SK-N-SH (cell line): ENCODE measurements at regions not wholly inside any gene's neighbourhood (a gene's known extent, or its start where the extent isn't known, plus 50 kb on each side); places are given as distances from the start of the nearest gene placed in this dataset.

ENCODE experiments used
- CTCF ChIA-PET: fragments of 300-600, 350-600 bp; formaldehyde crosslinking; extraction: SDS; loops from one replicate; lab custom pipeline; 2021; lab: Yijun Ruan, JAX
- POLR2A ChIA-PET: fragments of 350-600 bp; sonication (Branson Sonifier 250); formaldehyde crosslinking; extraction: SDS; loops from one replicate; lab custom pipeline; 2020; ENCODE audit warnings: antibody characterized with exemption, inconsistent platforms; lab: Yijun Ruan, JAX
- DNase-seq: peaks from one replicate; pipeline ENCODE4 v3.0.0; 2012
- H2AFZ ChIP-seq: fragments of 200-600 bp; sonication (generic); 2 replicates; pipeline ENCODE4 v1.8.1; 2016; ENCODE audit warnings: antibody characterized with exemption, mild to moderate bottlenecking, low read depth
- H3F3A ChIP-seq: fragments of 200-600 bp; sonication (generic); replicated peaks from 2 replicates; pipeline ENCODE3; 2016; ENCODE audit warnings: antibody characterized with exemption, mild to moderate bottlenecking; ENCODE audit not compliant: insufficient read depth
- H3K27ac ChIP-seq, 2 experiments: fragments of 200-500 bp in 1 of 2; fragments of 200-600 bp in 1 of 2; sonication (Bioruptor generic) in 1 of 2; sonication (generic), shearing (Covaris generic) in 1 of 2; 2 replicates each; pipeline versions ENCODE4 v1.5.1 to v1.6.1; 2014 to 2016; ENCODE audit warnings: low read depth in 2 of 2, inconsistent platforms in 1 of 2, low read length in 1 of 2, mild to moderate bottlenecking in 1 of 2, mixed read lengths in 1 of 2
- H3K27me3 ChIP-seq: fragments of 200-600 bp; sonication (generic), shearing (Covaris generic); 2 replicates; pipeline ENCODE4 v1.6.1; 2016; ENCODE audit warnings: mixed run types; ENCODE audit not compliant: insufficient read depth
- H3K36me3 ChIP-seq, 2 experiments: fragments of 200-500 bp in 1 of 2; fragments of 200-600 bp in 1 of 2; sonication (Bioruptor generic) in 1 of 2; sonication (generic) in 1 of 2; replicated peaks in 1 of 2; 2 replicates each; pipeline versions ENCODE3 to v1.5.1; 2014 to 2016; ENCODE audit warnings: low read length in 1 of 2, mild to moderate bottlenecking in 1 of 2; ENCODE audit not compliant: insufficient read depth in 2 of 2, control insufficient read depth in 1 of 2
- H3K4me1 ChIP-seq, 2 experiments: fragments of 200-500 bp in 1 of 2; fragments of 200-600 bp in 1 of 2; sonication (Bioruptor generic) in 1 of 2; sonication (generic), shearing (Covaris generic) in 1 of 2; 2 replicates each; pipeline versions ENCODE4 v1.5.1 to v1.6.1; 2014 to 2016; ENCODE audit warnings: low read depth in 1 of 2, low read length in 1 of 2, mixed run types in 1 of 2; ENCODE audit not compliant: insufficient read depth in 2 of 2, control insufficient read depth in 1 of 2
- H3K4me2 ChIP-seq: fragments of 200-600 bp; sonication (generic), shearing (Covaris generic); 2 replicates; pipeline ENCODE4 v1.6.1; 2017; ENCODE audit warnings: mixed run types
- H3K4me3 ChIP-seq, 2 experiments: fragments of 200-500 bp in 1 of 2; fragments of 200-600 bp in 1 of 2; sonication (Bioruptor generic) in 1 of 2; sonication (generic), shearing (Covaris generic) in 1 of 2; 2 replicates each; pipeline versions ENCODE4 v1.5.1 to v1.8.1; 2014 to 2016; ENCODE audit warnings: low read depth in 2 of 2, inconsistent platforms in 1 of 2, low read length in 1 of 2, mild to moderate bottlenecking in 1 of 2, mixed read lengths in 1 of 2, moderate library complexity in 1 of 2
- H3K79me2 ChIP-seq: fragments of 200-600 bp; sonication (generic); 2 replicates; pipeline ENCODE4 v1.8.1; 2017; ENCODE audit warnings: mild to moderate bottlenecking; ENCODE audit not compliant: insufficient read depth
- H3K9ac ChIP-seq: fragments of 200-600 bp; sonication (generic); 2 replicates; pipeline ENCODE4 v1.6.1; 2017; ENCODE audit warnings: mixed run types
- H3K9me2 ChIP-seq: fragments of 200-600 bp; sonication (generic); 2 replicates; pipeline ENCODE4 v1.6.1; 2017; ENCODE audit warnings: mixed run types
- H3K9me3 ChIP-seq: fragments of 200-600 bp; sonication (generic); 2 replicates; pipeline ENCODE4 v1.6.1; 2017; ENCODE audit warnings: mixed run types, mild to moderate bottlenecking, moderate library complexity
- H4K20me1 ChIP-seq: fragments of 200-600 bp; sonication (generic); 2 replicates; pipeline ENCODE4 v1.6.1; 2017; ENCODE audit warnings: mild to moderate bottlenecking, mixed run types; ENCODE audit not compliant: insufficient read depth
- CHD2 ChIP-seq: fragments of 150-350 bp; IDR thresholded peaks from 2 replicates; pipeline ENCODE4 v1.6.1; 2018; ENCODE audit warnings: low read length; ENCODE audit not compliant: partially characterized antibody
- CTCF ChIP-seq: fragments of 200-600 bp; sonication (generic); IDR thresholded peaks from 2 replicates; pipeline ENCODE4 v1.6.1; 2017; ENCODE audit warnings: antibody characterized with exemption, mild to moderate bottlenecking, moderate library complexity
- ELF1 ChIP-seq: IDR thresholded peaks from 2 replicates; pipeline ENCODE4 v1.4.0; 2012
- EZH2phosphoT487 ChIP-seq: fragments of 200-600 bp; sonication (generic); IDR thresholded peaks from 2 replicates; pipeline ENCODE4 v1.6.1; 2017; ENCODE audit warnings: low read depth, mixed run types, mild to moderate bottlenecking, antibody characterized with exemption, moderate library complexity, borderline replicate concordance
- GABPA ChIP-seq: IDR thresholded peaks from 2 replicates; pipeline ENCODE4 v1.4.0; 2012; ENCODE audit warnings: low read depth, mild to moderate bottlenecking
- IRF3 ChIP-seq: fragments of 150-350 bp; IDR thresholded peaks from 2 replicates; pipeline ENCODE4 v1.6.1; 2016; ENCODE audit warnings: mild to moderate bottlenecking, low read depth, low read length
- JUND ChIP-seq: IDR thresholded peaks from 2 replicates; pipeline ENCODE4 v1.4.0; 2012
- MXI1 ChIP-seq: IDR thresholded peaks from 2 replicates; pipeline ENCODE4 v1.6.1; 2012; ENCODE audit warnings: mild to moderate bottlenecking, low read depth, low read length, improper control_type of control experiment
- PBX3 ChIP-seq: IDR thresholded peaks from 2 replicates; pipeline ENCODE4; 2012
- REST ChIP-seq: IDR thresholded peaks from 2 replicates; pipeline ENCODE4 v1.6.1; 2012; ENCODE audit warnings: mild to moderate bottlenecking, low read depth, low read length, moderate library complexity
- RFX5 ChIP-seq: IDR thresholded peaks from 2 replicates; pipeline ENCODE4 v1.6.1; 2012; ENCODE audit warnings: mild to moderate bottlenecking, improper control_type of control experiment, low read length
- RXRA ChIP-seq: IDR thresholded peaks from 2 replicates; pipeline ENCODE4 v1.4.0; 2012; ENCODE audit warnings: low read depth, mild to moderate bottlenecking, borderline replicate concordance
- SIN3A ChIP-seq: IDR thresholded peaks from 2 replicates; pipeline ENCODE4 v1.6.1; 2012; ENCODE audit warnings: low read depth, mild to moderate bottlenecking, low read length, moderate library complexity, borderline replicate concordance
- SMC3 ChIP-seq: IDR thresholded peaks from 2 replicates; pipeline ENCODE4 v1.6.1; 2012; ENCODE audit warnings: low read depth, low read length, improper control_type of control experiment
- TAF1 ChIP-seq: IDR thresholded peaks from 2 replicates; pipeline ENCODE4 v1.6.1; 2012; ENCODE audit warnings: low read depth, mild to moderate bottlenecking, low read length, moderate library complexity, borderline replicate concordance
- TCF12 ChIP-seq: IDR thresholded peaks from 2 replicates; pipeline ENCODE4 v1.4.0; 2012
- TEAD4 ChIP-seq: IDR thresholded peaks from 2 replicates; pipeline ENCODE4 v1.4.0; 2012; ENCODE audit warnings: mild to moderate bottlenecking, borderline replicate concordance; ENCODE audit not compliant: insufficient read depth
- USF1 ChIP-seq: IDR thresholded peaks from 2 replicates; pipeline ENCODE4 v1.4.0; 2012; ENCODE audit warnings: low read depth, borderline replicate concordance
- USF2 ChIP-seq: fragments of 150-350 bp; IDR thresholded peaks from 2 replicates; pipeline ENCODE4 v1.6.1; 2017; ENCODE audit warnings: antibody characterized with exemption, low read length, low read depth, borderline replicate concordance
- WGBS: methylation state at CpG from one replicate; pipeline ENCODE4 v1.1.6; 2017; ENCODE audit warnings: low lambda C conversion rate; 5-methylcytosine and 5-hydroxymethylcytosine counted together

GRCh38 chr17:34781571-34782108 lies 179.6 kb downstream of the CCT6B start (continued):
- no peak for TF ChIP-seq REST
- TF ChIP-seq ELF1: no peak
- no peak for TF ChIP-seq PBX3
- TF ChIP-seq USF2: no peak
- no peak for TF ChIP-seq USF1
- TF ChIP-seq RXRA: no peak
- TF ChIP-seq CHD2: no peak
- TF ChIP-seq TCF12: peak; percentile 65
- no peak for TF ChIP-seq IRF3
- TF ChIP-seq JUND: no peak
- TF ChIP-seq MXI1: peak; percentile 38; the same call in 1 of the 2 replicates
- TF ChIP-seq RFX5: no peak
- no peak for TF ChIP-seq TEAD4
- TF ChIP-seq EZH2phosphoT487: no peak

GRCh38 chr17:34781071-34781470 lies 180.2 kb downstream of the CCT6B start:
- Histone ChIP-seq H3K27ac (peak overlapping the region in 1 of 2 experiments; percentile 86; a peak in 2 of 4 replicates), H2AFZ (no peak overlapping the region), H3K36me3 (no peaks in the 10 kb centered on the region), H3K4me1 (peaks cover 0 to 42% of the 10 kb centered on the region in 2 experiments; a peak in 2 of 4 replicates), H3K27me3 (no peaks in the 10 kb centered on the region), H3K9me3 (no peaks in the 10 kb centered on the region), H4K20me1 (no peaks in the 10 kb centered on the region), H3K9ac (no peak overlapping the region), H3K4me3 (no peak overlapping the region), H3K79me2 (no peaks in the 10 kb centered on the region), H3K4me2 (no peak overlapping the region), H3K9me2 (no peaks in the 10 kb centered on the region), H3F3A (no peaks in the 10 kb centered on the region)
- ChIA-PET CTCF (interaction anchor here (0.8 to 3.4 kb wide), 3 partner anchors 35 to 142 kb away, joined by 3 to 16 read pairs (median 4); no protein-coding TSS in a partner anchor), POLR2A (no interaction called here)
- 36% methylated on average over 2 of the region's 3 CpGs for WGBS
- no peak for DNase-seq
- TF ChIP-seq RFX5: no peak
- TF ChIP-seq RXRA: no peak
- no peak for TF ChIP-seq SMC3
- no peak for TF ChIP-seq GABPA
- no peak for TF ChIP-seq USF1
- no peak for TF ChIP-seq SIN3A
- TF ChIP-seq PBX3: no peak
- TF ChIP-seq TAF1: no peak
- TF ChIP-seq CTCF: no peak
- TF ChIP-seq EZH2phosphoT487: no peak
